Lower leg skin (tissue), 4 donors: ENCODE measurements at regions not wholly inside any gene's neighbourhood (a gene's known extent, or its start where the extent isn't known, plus 50 kb on each side); places are given as distances from the start of the nearest gene placed in this dataset.

ENCODE experiments used
- DNase-seq, 2 donors: peaks; one replicate each; pipeline ENCODE4 v3.0.0-alpha.2; 2019; ENCODE audit warnings: low spot score in 2 of 2
- H3K4me3 ChIP-seq: fragments of 200-600 bp; sonication (generic); 2 replicates; pipeline ENCODE4 v1.5.1; 2017; ENCODE audit warnings: mild to moderate bottlenecking, low read depth; ENCODE audit not compliant: poor library complexity, severe bottlenecking
- CTCF ChIP-seq, 3 donors: fragments of 450-650 bp; IDR thresholded peaks; one replicate each; pipeline ENCODE4 v1.5.1; 2016; ENCODE audit warnings: antibody characterized with exemption in 3 of 3, mild to moderate bottlenecking in 3 of 3, moderate library complexity in 2 of 3
- POLR2A ChIP-seq, 2 donors: fragments of 450-650 bp; IDR thresholded peaks; one replicate each; pipeline ENCODE4 v1.6.1; 2016 to 2017; ENCODE audit warnings: antibody characterized with exemption in 2 of 2, mild to moderate bottlenecking in 1 of 2, moderate library complexity in 1 of 2
- WGBS, 2 donors: methylation state at CpG; one replicate each; pipeline ENCODE4 v1.1.5; 2018; 5-methylcytosine and 5-hydroxymethylcytosine counted together
- intact Hi-C: fragments of 100-400 bp; cut with DNase I; formaldehyde crosslinking; loops from one replicate; pipeline ENCODE4 v1.15.0; 2023; ENCODE audit warnings: low total_unique reads

GRCh38 chr2:38156436-38156835 is 80.5 kb upstream of the CYP1B1 start:
- no peak overlapping the region for H3K4me3 ChIP-seq
- no peak for DNase-seq
- intact Hi-C loops = loop anchor here (5.0 kb wide), 1 partner anchor 499 kb away; no protein-coding TSS in a partner anchor
- no peak for TF ChIP-seq POLR2A (IDR thresholded peaks at IDR 0.05)
- no peak for TF ChIP-seq CTCF (IDR thresholded peaks at IDR 0.05)
- 50 to 51% methylated on average over 5 of the region's 5 CpGs for WGBS, 2 donors

GRCh38 chr2:38155015-38155414 is 79.1 kb upstream of the CYP1B1 start:
- TF ChIP-seq POLR2A (IDR thresholded peaks at IDR 0.05) (no peak), CTCF (IDR thresholded peaks at IDR 0.05) (no peak)
- DNase-seq = no peak
- intact Hi-C loops = loop anchor here (5.0 kb wide), 1 partner anchor 498 kb away; no protein-coding TSS in a partner anchor
- H3K4me3 ChIP-seq = no peak overlapping the region
- WGBS, 2 donors = 76 to 88% methylated on average over 3 of the region's 3 CpGs

- TF ChIP-seq CTCF (IDR thresholded peaks at IDR 0.05) = no peak
- TF ChIP-seq POLR2A (IDR thresholded peaks at IDR 0.05) = no peak
- no peak overlapping the region for H3K4me3 ChIP-seq
- intact Hi-C loops = no loop called here
- no peak for DNase-seq
- WGBS, 2 donors = 63 to 64% methylated on average over 2 of the region's 2 CpGs
These were observed 78.4 kb upstream of the CYP1B1 start for GRCh38 chr2:38154395-38154794.

GRCh38 chr2:38153476-38154135 is 77.7 kb upstream of the CYP1B1 start:
- WGBS, 2 donors = 85 to 87% methylated on average over 6 of the region's 6 CpGs
- no peak overlapping the region for H3K4me3 ChIP-seq
- TF ChIP-seq CTCF (IDR thresholded peaks at IDR 0.05) (no peak), POLR2A (IDR thresholded peaks at IDR 0.05) (no peak)
- no peak for DNase-seq
- intact Hi-C loops = no loop called here

- WGBS, 2 donors = 84 to 87% methylated on average over 1 of the region's 1 CpG
- no peak overlapping the region for H3K4me3 ChIP-seq
- TF ChIP-seq POLR2A (IDR thresholded peaks at IDR 0.05) = no peak
- TF ChIP-seq CTCF (IDR thresholded peaks at IDR 0.05) = no peak
- intact Hi-C loops = no loop called here
- no peak for DNase-seq
These were observed 77.0 kb upstream of the CYP1B1 start for GRCh38 chr2:38152913-38153312.

- DNase-seq = no peak
- 78 to 83% methylated on average over 4 of the region's 4 CpGs for WGBS, 2 donors
- TF ChIP-seq POLR2A (IDR thresholded peaks at IDR 0.05) = no peak
- no peak for TF ChIP-seq CTCF (IDR thresholded peaks at IDR 0.05)
- no peak overlapping the region for H3K4me3 ChIP-seq
- intact Hi-C loops = no loop called here
These were observed 76.1 kb upstream of the CYP1B1 start for GRCh38 chr2:38152035-38152434.
